Osteoblast (primary cell): ENCODE measurements at regions not wholly inside any gene's neighbourhood (a gene's known extent, or its start where the extent isn't known, plus 50 kb on each side); places are given as distances from the start of the nearest gene placed in this dataset.

Experiments used
- DNase-seq: peaks from one replicate; pipeline ENCODE4 v3.0.0; 2011; ENCODE audit warnings: low spot score, mixed read lengths; ENCODE audit not compliant: insufficient read length; ENCODE audit errors: missing footprints
- H2AFZ ChIP-seq: 2 replicates; pipeline ENCODE4 v1.6.0; 2011; ENCODE audit warnings: mild to moderate bottlenecking, low read length
- H3K27ac ChIP-seq: 2 replicates; pipeline ENCODE4 v1.5.1; 2011; ENCODE audit warnings: mild to moderate bottlenecking, low read depth, low read length, moderate library complexity
- H3K27me3 ChIP-seq: 2 replicates; pipeline ENCODE4 v1.6.0; 2012; ENCODE audit warnings: mild to moderate bottlenecking, control low read depth, inconsistent platforms, low read length, moderate library complexity; ENCODE audit not compliant: insufficient read depth
- H3K36me3 ChIP-seq: 2 replicates; pipeline ENCODE4 v1.5.1; 2011; ENCODE audit warnings: mild to moderate bottlenecking, low read length, control low read depth, moderate library complexity; ENCODE audit not compliant: insufficient read depth
- H3K4me1 ChIP-seq: 2 replicates; pipeline ENCODE4 v1.5.1; 2011; ENCODE audit warnings: mild to moderate bottlenecking, low read length, control low read depth, moderate library complexity; ENCODE audit not compliant: insufficient read depth
- H3K4me2 ChIP-seq: 2 replicates; pipeline ENCODE4 v1.6.0; 2011; ENCODE audit warnings: mild to moderate bottlenecking, low read length; ENCODE audit not compliant: insufficient read depth
- H3K4me3 ChIP-seq: fragments of 200-600 bp; sonication (generic); 3 replicates; pipeline ENCODE4 v1.5.1; 2012; ENCODE audit warnings: mild to moderate bottlenecking, low read length, inconsistent platforms; ENCODE audit not compliant: insufficient read depth
- H3K79me2 ChIP-seq: 2 replicates; pipeline ENCODE4 v1.6.0; 2012; ENCODE audit warnings: mild to moderate bottlenecking, low read length, control low read depth, inconsistent platforms; ENCODE audit not compliant: insufficient read depth
- H3K9me3 ChIP-seq: 2 replicates; pipeline ENCODE4 v1.5.1; 2011; ENCODE audit warnings: low read depth, low read length, control low read depth
- H4K20me1 ChIP-seq: 2 replicates; pipeline ENCODE4 v1.6.0; 2012; ENCODE audit warnings: mild to moderate bottlenecking, low read length, control low read depth; ENCODE audit not compliant: insufficient read depth
- CTCF ChIP-seq: IDR thresholded peaks from 2 replicates; pipeline ENCODE4 v1.5.1; 2011; ENCODE audit warnings: mild to moderate bottlenecking, low read depth, low read length, moderate library complexity; ENCODE audit errors: extremely low read depth

DNA sequence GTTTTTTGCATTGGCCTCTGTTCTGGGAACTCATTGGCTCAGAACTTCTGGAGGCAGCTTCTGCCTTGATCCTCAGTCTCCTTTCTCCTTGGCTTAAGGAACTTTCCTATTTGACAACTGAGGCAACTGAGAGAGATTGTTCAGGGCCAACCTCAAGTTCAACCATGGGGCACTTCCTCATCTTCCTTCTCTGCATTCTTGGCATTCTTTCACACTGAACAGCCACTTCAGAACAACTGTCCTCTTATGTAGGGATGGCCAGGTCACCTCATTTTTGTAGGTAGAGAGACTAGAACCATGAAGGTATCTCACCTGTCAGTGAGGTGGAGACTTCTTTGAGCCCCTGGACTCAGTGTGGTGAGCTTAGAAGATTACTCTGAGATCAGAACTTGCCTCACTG lies 63.0 kb upstream of the NRXN3 start:
- H3K79me2 ChIP-seq: no peaks in the 10 kb centered on the region
- no peak overlapping the region for H3K4me2 ChIP-seq
- H3K27me3 ChIP-seq: no peaks in the 10 kb centered on the region
- H3K4me3 ChIP-seq: no peak overlapping the region
- H3K4me1 ChIP-seq: no peaks in the 10 kb centered on the region
- no peak for TF ChIP-seq CTCF
- no peak for DNase-seq
- no peak overlapping the region for H2AFZ ChIP-seq
- H3K36me3 ChIP-seq: no peaks in the 10 kb centered on the region
- H3K9me3 ChIP-seq: no peaks in the 10 kb centered on the region
- no peak overlapping the region for H3K27ac ChIP-seq
- H4K20me1 ChIP-seq: no peaks in the 10 kb centered on the region

DNA sequence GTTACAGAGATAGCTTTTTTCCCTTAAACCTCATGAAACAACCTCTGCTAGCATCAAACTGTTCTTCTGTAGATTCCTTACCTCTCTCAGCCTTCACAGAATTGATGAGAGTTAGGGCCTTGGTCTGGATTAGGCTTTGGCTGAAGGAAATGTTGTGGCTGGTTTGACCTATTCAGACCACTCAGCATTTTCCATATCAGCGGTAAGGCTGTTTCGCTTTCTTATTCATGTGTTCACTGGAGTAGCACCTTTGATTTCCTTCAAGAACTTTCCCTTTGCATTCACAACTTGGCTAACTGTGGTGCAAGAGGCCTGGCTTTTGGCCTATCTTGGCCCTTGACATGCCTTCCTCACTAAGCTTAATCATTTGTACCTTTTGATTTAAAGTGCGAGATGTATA lies 50.7 kb upstream of the NRXN3 start:
- TF ChIP-seq CTCF: no peak
- H3K36me3 ChIP-seq: no peaks in the 10 kb centered on the region
- no peaks in the 10 kb centered on the region for H4K20me1 ChIP-seq

More for the DNA sequence above, 50.7 kb upstream of the NRXN3 start:
- no peak overlapping the region for H3K27ac ChIP-seq
- no peak overlapping the region for H2AFZ ChIP-seq
- H3K79me2 ChIP-seq: no peaks in the 10 kb centered on the region
- H3K4me2 ChIP-seq: no peak overlapping the region
- no peak overlapping the region for H3K4me3 ChIP-seq
- H3K27me3 ChIP-seq: no peaks in the 10 kb centered on the region
- no peaks in the 10 kb centered on the region for H3K9me3 ChIP-seq
- DNase-seq: no peak
- no peaks in the 10 kb centered on the region for H3K4me1 ChIP-seq
